ENCODE measurements at regions not wholly inside any gene's neighbourhood (a gene's known extent, or its start where the extent isn't known, plus 50 kb on each side); places are given as distances from the start of the nearest gene placed in this dataset.

DNA sequence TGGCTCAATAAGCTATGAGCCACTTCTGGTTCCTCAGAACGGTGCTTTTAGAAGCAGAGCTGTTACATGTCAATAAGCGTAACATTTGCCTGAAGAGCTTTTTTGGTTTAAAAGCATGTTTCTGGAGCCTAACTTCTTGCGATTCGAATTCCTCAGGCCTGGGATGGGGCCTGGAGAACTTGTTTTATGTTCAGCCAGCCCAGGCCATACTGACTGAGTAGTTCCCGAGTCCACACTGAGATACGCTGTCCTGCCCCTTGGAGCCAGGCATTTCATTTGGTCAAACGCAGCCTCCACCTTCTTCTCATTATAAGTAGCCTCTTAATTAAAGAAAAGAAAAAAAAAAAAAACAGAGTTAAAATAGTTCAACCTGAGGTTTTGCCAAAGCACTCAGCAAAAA is 260.6 kb upstream of the ANKRD55 start:
- TF ChIP-seq, protein P1, sequence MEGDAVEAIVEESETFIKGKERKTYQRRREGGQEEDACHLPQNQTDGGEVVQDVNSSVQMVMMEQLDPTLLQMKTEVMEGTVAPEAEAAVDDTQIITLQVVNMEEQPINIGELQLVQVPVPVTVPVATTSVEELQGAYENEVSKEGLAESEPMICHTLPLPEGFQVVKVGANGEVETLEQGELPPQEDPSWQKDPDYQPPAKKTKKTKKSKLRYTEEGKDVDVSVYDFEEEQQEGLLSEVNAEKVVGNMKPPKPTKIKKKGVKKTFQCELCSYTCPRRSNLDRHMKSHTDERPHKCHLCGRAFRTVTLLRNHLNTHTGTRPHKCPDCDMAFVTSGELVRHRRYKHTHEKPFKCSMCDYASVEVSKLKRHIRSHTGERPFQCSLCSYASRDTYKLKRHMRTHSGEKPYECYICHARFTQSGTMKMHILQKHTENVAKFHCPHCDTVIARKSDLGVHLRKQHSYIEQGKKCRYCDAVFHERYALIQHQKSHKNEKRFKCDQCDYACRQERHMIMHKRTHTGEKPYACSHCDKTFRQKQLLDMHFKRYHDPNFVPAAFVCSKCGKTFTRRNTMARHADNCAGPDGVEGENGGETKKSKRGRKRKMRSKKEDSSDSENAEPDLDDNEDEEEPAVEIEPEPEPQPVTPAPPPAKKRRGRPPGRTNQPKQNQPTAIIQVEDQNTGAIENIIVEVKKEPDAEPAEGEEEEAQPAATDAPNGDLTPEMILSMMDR (IDR thresholded peaks at IDR 0.05 in 4 of 5, conservative IDR thresholded peaks at IDR 0.05 in 1 of 5), result no peak
- no peak for TF ChIP-seq POLR2A (IDR thresholded peaks at IDR 0.05)

All from gastrocnemius medialis (tissue), 4 donors.